Activated CD4-positive, alpha-beta T cell treated with anti-CD3 and anti-CD28 coated beads, Interleukin-2, amount 50 U/mL, for 48 hours (primary cell): ENCODE measurements at regions not wholly inside any gene's neighbourhood (a gene's known extent, or its start where the extent isn't known, plus 50 kb on each side); places are given as distances from the start of the nearest gene placed in this dataset.
"Not testable (repeated sequence)": the region's sequence is repeated elsewhere in the genome, so short reads cannot be mapped to it uniquely, and the experiment has no call there.

ENCODE experiments used
- DNase-seq, 2 experiments: peaks; one replicate each; pipeline ENCODE4 v3.0.0-alpha.2; 2020

GRCh38 chr4:186775902-186776301 is 52.2 kb upstream of the FAT1 start:
- DNase-seq = no peak

GRCh38 chr4:186778134-186778533 is 54.5 kb upstream of the FAT1 start:
- DNase-seq = no peak

- no peak for DNase-seq
These were observed 56.8 kb upstream of the FAT1 start for GRCh38 chr4:186780291-186781031.

GRCh38 chr4:186781032-186781917 is 57.6 kb upstream of the FAT1 start:
- no peak for DNase-seq

- no peak for DNase-seq
These were observed 58.6 kb upstream of the FAT1 start for GRCh38 chr4:186782302-186782701.

- no peak for DNase-seq
These were observed 63.9 kb upstream of the FAT1 start for GRCh38 chr4:186787536-186787935.

GRCh38 chr4:186789651-186790050 is 66.0 kb upstream of the FAT1 start:
- DNase-seq = no peak

- DNase-seq = no peak
These were observed 67.0 kb upstream of the FAT1 start for GRCh38 chr4:186790630-186791029.

GRCh38 chr4:186792728-186793366 is 69.2 kb upstream of the FAT1 start:
- DNase-seq = no peak

- no peak for DNase-seq
These were observed 75.4 kb upstream of the FAT1 start for GRCh38 chr4:186798951-186799659.

- DNase-seq = no peak
These were observed 81.6 kb upstream of the FAT1 start for GRCh38 chr4:186805020-186805820.

- not testable (repeated sequence) for DNase-seq
These were observed 82.3 kb upstream of the FAT1 start for GRCh38 chr4:186805917-186806316.

GRCh38 chr4:186806679-186807421 is 83.2 kb upstream of the FAT1 start:
- DNase-seq = no peak

GRCh38 chr4:186807808-186808629 is 84.4 kb upstream of the FAT1 start:
- no peak for DNase-seq

- no peak for DNase-seq
These were observed 85.0 kb upstream of the FAT1 start for GRCh38 chr4:186808630-186809018.

- DNase-seq = no peak
These were observed 85.4 kb upstream of the FAT1 start for GRCh38 chr4:186809070-186809469.

- DNase-seq = no peak
These were observed 87.0 kb upstream of the FAT1 start for GRCh38 chr4:186810613-186811150.

- DNase-seq = no peak
These were observed 88.9 kb upstream of the FAT1 start for GRCh38 chr4:186812592-186812991.

GRCh38 chr4:186813377-186814068 is 89.9 kb upstream of the FAT1 start:
- no peak for DNase-seq
